GM19043 (cell line): ENCODE measurements at regions not wholly inside any gene's neighbourhood (a gene's known extent, or its start where the extent isn't known, plus 50 kb on each side); places are given as distances from the start of the nearest gene placed in this dataset.
"Not testable (repeated sequence)": the region's sequence is repeated elsewhere in the genome, so short reads cannot be mapped to it uniquely, and the experiment has no call there.

ENCODE experiments used
- ATAC-seq: cut with Tn5 transposase; IDR thresholded peaks from one replicate; pipeline ENCODE4 v1.9.1; 2021; ENCODE audit warnings: low read depth; ENCODE audit not compliant: unreplicated experiment

DNA sequence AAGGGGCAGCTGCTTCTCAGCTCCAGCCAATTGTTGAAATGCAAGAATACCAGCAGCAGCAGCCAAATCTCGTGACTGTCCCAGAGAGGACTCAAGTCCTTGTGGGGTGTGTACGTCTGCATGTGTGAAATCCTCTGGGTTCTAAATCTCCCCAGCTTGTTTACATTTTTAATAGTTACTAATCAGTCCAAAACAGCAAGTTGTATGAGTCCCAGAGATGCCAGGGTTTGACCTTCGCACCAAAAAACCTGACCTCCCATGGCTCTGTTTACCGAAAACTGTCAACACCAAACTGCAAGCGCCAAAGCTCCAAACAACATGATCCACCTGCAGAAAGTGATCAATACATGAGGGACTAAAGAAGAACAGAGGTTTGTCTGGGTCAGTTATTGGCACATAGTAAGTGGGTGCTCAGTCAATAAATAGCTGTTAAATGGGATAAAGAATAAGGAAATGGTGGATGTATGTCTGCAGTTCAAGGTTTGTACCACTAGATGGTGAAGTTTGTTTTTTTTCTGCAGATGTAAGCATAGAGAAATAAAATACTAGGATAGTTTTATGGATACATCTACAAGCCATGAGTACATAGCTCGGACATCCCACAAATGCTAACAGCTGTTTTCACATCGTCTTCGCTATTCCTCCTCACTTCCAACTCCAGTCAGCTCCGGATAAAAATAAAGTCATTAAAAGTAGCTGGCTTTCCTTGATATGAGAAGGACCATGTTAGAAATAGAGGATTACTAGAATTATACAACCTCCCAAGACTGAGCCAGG lies 85.3 kb upstream of the ADRB2 start:
- ATAC-seq: no peak

GRCh38 chr5:148741766-148742165 lies 84.6 kb upstream of the ADRB2 start:
- not testable (repeated sequence) for ATAC-seq

DNA sequence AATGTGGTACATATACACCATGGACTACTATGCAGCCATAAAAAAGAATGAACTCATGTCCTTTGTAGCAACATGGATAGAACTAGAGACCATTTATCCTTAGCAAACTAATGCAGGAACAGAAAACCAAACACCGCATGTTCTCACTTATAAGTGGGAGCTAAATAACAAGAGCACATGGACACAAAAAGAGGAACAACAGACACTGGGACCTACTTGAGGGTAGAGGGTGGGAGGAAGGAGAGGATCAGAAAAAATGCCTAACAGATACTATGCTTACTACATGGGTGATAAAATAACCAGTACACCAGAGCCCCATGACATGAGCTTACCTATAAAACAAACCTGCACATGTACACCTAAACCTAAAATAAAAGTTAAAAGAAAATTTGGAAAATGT lies 82.0 kb upstream of the ADRB2 start:
- not testable (repeated sequence) for ATAC-seq

- peak; percentile 97 for ATAC-seq
Observed at GRCh38 chr5:148746826-148747535, 79.4 kb upstream of the ADRB2 start.

- ATAC-seq: no peak
Observed at GRCh38 chr5:148747536-148747906, 78.9 kb upstream of the ADRB2 start.

DNA sequence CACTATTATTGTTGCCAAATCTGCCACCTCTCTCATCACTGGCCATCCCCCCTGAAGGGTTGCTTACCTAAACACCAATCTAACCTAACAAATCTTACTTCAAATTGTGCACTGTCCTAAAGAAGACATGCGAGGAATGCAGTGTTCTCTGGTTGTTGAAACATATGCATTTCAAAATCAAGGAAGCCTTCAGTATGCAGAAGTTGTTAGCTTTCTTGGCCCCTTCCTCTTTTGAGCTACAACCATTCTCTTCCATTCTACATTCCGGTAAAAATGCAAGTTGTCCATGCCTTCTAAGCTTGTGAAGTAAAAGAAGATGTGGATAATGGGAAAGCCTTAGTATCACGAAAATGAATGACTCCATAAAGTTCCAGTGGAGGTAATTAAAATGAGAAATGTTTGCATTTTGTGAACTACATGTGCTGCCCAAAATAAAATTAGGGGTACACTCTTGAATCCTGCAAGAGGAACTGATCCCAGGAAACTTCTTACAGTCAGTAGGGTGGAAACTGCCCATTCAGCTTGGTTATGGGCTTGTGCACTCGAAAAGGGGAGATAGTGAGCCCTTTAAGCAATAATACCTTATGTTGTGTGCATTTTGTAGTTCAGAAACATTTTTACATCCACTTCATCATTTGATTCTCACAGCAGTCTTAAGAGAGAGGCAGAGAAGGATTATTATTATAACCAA lies 77.6 kb upstream of the ADRB2 start:
- ATAC-seq: no peak

- ATAC-seq: no peak
Observed at GRCh38 chr5:148750614-148751013, 75.8 kb upstream of the ADRB2 start.

DNA sequence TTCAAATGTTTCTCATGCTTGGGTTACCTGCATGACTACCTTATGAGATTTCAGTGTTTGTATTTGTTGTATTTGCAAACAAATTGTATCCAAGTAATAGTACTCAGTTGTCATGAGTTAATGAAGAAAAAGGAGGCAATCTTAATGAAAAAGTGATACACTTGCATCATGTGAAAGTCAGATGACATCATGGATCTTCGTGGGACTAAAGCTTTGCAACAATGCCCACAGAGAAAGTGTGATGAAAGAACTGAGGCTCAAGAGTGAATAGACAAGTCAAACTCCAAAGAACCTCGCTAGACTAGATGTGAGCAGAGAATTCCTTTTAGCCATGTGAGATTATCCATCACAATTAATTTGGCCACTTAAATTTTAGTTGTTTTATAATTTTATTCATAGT lies 75.4 kb upstream of the ADRB2 start:
- no peak for ATAC-seq

DNA sequence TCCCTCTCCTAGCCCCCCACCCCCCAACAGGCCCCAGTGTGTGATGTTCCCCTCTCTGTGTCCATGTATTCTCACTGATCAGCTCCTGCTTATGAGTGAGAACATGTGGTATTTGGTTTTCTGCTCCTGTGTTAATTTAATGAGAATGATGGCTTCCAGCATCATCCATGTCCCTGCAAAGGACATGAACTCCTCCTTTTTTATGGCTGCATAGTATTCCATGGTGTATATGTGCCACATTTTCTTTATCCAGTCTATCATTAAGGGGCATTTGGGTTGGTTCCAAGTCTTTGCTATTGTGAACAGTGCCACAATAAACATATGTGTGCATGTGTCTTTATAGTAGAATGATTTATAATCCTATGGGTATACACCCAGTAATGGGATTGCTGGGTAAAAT lies 74.0 kb upstream of the ADRB2 start:
- ATAC-seq: not testable (repeated sequence)

DNA sequence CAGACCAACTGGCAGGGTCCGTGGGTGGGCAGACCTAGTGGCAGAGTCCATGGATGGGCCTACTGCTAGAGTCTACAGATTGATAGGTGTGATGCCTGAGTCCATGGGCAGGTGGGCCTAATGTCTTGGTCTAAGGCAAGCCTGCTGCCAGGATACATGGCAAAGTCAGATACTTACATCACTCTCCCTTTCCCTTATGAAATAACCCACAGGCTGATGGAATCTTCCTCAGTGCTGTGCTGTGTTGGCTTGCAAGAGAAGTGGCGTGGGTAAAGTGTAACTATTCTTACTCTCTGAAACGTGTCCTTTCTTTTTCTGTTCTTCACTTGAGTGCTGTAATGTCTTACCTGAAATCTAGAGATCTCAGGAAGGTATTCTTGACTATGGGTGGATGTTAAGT lies 67.3 kb upstream of the ADRB2 start:
- no peak for ATAC-seq

DNA sequence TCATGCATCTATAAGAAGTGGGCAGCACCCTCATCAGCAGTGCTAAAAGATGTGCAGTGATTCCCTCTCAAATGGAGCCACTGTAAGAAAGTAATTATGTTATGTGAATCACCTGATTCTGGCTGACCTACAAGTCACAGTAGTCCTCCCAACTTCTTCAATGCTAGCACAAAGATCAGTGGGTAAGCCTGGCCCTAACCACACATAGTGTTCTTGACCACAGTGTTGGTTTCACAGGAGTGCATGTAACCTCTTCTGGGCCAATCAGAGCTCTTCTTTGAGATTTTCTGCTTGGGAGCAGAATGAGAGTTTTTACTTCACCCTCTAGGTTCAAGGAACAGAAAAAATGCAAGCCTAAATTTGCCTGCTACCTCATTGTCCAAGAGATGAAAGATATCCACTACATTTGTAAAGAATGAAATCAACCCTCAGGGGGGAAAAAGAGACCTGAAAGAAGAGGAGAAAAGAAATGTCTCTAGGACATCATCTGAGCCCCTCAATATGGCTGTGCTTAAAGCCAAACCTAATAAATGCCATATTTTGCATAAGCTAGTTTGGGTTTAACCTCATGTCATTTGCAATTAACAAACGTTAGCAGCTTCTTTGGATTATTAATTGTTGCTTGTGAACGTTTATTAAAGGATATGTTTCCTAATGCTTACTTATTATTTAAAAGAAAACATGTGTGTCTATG lies 65.3 kb upstream of the ADRB2 start:
- ATAC-seq: peak; percentile 100

DNA sequence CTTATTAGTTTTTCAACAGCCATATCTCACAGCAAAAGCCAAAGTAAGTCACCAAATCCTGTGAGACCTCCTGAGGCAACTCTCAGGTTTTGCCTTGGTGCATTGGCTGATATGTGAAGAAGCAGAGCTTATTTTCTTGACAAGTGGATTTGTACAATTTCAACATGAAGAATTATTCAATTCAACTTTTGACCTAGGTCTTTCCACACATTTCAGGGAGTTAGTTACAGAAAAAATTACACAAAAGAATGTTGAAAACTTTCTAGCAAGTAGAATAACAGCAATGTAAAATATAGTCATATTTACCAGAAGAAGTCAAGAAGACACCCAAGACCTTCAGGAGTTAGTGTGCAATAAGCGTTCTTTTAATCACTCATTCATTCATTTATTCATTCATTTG lies 62.4 kb upstream of the ADRB2 start:
- ATAC-seq: no peak

GRCh38 chr5:148765061-148765460 lies 61.4 kb upstream of the ADRB2 start:
- ATAC-seq: no peak

DNA sequence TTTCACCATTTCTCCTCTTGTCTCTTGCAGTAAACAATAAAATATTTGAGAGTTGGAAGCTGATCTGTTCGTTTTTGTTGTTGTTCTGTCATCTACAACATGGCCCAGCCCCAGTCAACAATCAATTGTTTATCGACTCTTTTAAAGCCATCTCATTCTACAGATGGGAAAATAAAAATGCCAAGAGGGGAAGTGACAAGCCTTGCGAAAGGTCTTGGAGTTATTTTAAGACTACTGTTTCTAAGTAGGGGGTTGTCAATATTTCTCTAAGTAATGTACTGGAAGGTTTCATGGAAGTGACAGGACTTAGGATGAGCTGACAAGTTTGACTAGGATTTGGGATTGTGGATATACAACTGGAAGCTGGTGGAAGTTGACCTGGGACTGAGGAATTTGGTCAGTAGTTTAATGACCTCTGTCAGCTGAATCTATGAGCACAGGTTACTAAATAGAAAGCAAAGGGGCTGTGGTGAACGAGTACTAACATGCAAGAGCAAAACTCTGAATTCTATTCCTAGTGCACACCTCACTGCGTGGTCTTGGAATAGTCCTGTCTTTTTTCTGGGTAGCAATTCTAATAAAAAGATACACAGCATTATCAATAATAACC lies 57.5 kb upstream of the ADRB2 start:
- no peak for ATAC-seq

GRCh38 chr5:148769941-148770340 lies 56.5 kb upstream of the ADRB2 start:
- no peak for ATAC-seq

DNA sequence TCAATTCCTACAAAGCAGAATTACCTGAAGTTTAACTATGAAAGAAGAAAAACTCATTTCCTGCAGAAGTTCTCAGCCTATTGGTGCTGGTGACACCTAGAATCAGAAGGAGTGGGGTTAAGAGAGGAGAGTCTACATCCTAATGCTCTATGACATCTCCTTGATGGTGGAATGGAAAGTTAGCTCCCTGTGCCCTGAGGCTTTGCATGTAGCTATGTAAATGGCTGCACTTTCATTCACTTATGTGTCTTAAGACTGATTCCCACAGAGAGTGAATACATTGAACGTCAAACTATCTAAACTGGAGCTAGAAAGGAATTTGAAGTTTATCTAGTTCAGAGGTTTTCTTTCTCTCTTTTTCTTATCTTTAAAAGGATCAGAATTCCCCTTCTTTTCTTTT lies 52.1 kb upstream of the ADRB2 start:
- no peak for ATAC-seq

- no peak for ATAC-seq
Observed at GRCh38 chr5:148776261-148776660, 50.1 kb upstream of the ADRB2 start.
